GM18508 (cell line): ENCODE measurements at regions not wholly inside any gene's neighbourhood (a gene's known extent, or its start where the extent isn't known, plus 50 kb on each side); places are given as distances from the start of the nearest gene placed in this dataset.

Experiments
- ATAC-seq: cut with Tn5 transposase; IDR thresholded peaks from one replicate; pipeline ENCODE4 v1.9.1; 2021; ENCODE audit warnings: moderate number of reproducible peaks; ENCODE audit not compliant: insufficient read depth, unreplicated experiment

- no peak for ATAC-seq
Measured at GRCh38 chr5:11997942-11998341, 93.7 kb upstream of the CTNND2 start.

DNA sequence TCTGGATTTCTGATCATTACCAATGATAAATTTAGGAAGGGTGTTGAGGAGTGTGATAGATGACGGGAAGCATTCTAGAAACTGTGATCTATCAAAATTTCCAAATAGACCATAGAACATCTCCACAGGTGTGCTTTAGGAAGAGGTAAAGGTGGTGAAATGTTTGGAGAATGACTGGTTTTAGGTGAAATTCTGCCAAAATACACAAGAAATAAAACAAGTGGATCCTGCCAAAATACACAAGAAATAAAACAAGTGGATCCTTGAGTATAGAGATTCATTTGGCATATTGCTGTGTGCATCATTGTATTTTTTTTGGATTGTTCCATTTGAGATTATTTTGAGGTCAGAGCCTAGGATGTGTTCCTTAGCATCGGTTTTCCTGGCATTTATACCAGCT, 88.3 kb upstream of the CTNND2 start:
- no peak for ATAC-seq

DNA sequence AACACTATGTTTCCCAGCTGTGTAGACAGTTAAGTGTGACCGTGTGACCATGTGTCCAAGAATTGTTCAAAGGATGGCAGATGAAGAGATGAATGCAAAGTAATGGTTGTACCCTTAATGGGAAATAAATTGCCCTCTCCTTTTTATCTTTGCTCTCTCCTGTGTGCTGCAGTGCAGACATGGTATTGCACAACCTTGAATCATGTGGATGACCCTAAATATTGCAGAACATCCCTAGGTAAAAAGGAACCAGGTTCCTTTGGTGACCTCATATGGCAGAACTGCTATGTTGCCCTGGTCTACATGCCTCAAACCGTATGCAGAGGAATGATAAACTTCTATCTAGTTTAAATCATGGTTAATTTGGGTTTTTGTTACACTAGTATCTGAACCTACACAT, 81.7 kb upstream of the CTNND2 start:
- ATAC-seq: no peak

DNA sequence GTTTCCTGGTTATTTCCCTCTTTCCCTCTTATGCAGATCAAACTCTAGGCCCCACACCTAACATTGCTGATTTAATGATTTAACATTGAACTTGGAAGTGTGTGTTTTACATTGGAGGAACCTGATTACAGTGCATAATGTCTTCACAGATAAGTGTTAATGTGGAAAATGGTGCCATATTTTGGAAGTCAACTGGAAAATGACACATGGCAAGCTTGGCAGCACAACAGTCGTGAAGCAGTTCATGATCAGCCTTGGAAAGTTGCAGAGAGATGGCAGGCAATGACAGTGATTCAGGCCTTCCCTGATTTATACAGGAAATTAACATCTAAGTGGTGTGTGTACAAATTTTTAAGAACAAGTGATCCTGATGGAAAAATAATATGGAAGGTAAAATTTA, 80.0 kb upstream of the CTNND2 start:
- no peak for ATAC-seq

- no peak for ATAC-seq
Measured at GRCh38 chr5:11981986-11982385, 77.7 kb upstream of the CTNND2 start.

DNA sequence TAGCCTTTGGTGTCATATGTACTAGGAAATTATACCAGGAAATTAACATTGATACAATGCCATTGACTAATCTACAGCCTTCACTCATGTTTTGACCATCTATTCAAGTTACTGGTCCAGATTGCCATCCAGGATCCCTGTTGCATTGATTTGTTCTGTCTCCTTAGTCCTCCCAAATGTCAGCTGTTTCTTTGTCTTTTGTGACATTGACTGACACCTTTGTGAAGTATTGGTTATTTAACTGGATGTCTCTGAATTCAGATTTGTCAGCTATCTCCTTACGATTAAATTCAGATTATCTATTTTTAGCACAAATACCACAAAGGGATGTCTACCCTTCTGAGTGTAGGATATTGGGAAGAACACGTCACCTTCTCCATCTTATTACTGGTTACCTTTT, 73.7 kb upstream of the CTNND2 start:
- ATAC-seq: no peak

DNA sequence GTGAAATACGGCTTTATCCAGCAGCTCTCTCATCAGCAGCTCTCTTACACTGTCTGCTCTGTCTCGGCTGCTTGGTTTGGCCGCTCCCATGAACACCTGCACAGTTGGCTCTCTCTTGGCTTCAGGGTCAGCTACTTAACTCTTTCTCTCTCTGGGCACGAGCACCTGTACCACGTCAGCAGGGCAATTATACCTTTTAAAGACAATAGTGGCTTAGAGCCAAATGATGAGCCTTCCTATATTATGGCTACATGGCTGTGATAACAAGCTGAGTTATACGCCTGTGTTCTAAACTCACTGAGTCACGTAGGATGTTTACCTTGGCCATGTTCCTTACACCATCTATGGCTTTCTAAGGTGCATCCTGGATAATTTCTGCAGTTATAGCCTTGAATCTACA, 69.2 kb upstream of the CTNND2 start:
- no peak for ATAC-seq

GRCh38 chr5:11963227-11963626, 59.0 kb upstream of the CTNND2 start:
- ATAC-seq: no peak

DNA sequence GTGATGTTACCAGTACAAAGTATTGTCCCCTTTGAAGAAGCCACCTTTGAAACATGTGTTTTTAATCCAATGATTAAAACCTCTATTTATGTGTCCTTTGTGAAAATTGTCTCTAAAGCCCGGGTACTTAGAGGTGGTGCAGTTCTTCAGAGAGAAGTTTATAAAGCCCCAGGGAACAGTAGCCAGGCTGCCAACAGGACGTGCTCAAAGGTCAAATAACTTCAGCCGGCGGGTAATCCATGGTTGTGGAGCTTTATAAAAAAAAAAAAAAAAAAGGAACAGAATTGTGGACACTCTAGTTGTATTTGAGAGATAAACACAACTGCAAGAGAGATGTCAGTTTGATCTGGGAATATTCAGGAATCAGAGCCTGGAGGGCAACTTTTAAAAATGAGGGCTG, 57.9 kb upstream of the CTNND2 start:
- ATAC-seq: no peak

DNA sequence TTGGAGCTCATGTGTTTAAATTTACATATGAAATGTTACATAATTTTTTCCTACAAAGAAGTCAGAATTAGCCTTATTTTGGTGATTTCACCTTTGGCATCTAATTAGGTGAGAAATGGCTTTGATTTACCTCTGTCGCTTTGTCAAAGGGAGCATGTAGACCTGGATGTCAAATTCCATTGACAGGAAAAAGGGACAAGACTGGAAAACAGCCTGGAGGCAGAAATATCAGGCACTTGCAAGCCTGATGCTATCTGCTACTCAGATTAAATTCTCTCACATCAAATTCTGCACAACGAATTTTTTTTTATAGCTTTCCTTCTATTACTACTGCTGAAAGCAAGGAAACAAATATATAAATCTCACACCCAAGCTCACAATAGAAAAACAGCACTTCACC, 54.1 kb upstream of the CTNND2 start:
- no peak for ATAC-seq

DNA sequence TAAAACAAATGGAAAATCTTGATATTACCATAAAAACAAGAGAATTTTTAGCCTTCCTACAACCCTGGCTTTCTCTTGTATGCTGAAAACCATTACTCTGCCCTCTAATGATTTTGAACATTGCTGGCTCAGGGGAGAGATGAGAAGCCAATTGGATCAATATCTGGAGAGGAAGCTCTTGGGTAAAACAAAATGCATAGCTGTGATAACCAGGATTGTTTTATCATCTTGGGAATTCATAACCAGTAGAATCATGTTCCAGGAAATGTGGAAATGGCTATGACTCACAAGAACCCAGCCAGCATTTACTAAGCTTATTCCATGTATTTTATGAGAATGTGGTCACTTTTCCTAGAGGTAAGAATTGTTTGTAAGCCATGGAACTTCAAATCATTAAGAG, 51.1 kb upstream of the CTNND2 start:
- no peak for ATAC-seq
